Peyer's patch (tissue), 4 donors: ENCODE measurements at regions not wholly inside any gene's neighbourhood (a gene's known extent, or its start where the extent isn't known, plus 50 kb on each side); places are given as distances from the start of the nearest gene placed in this dataset.

Experiments
- CTCF ChIP-seq, 6 experiments: fragments of 450-650 bp in 4 of 6; fragments of 200-600 bp in 2 of 6; sonication (generic) in 1 of 6; IDR thresholded peaks; one replicate each; pipeline ENCODE4 v1.5.1; 2017 to 2019; ENCODE audit warnings: antibody characterized with exemption in 6 of 6, mild to moderate bottlenecking in 3 of 6, moderate library complexity in 1 of 6
- POLR2A ChIP-seq, 2 donors: fragments of 450-650 bp; IDR thresholded peaks; one replicate each; pipeline ENCODE4 v1.5.1; 2017; ENCODE audit warnings: antibody characterized with exemption in 2 of 2, mild to moderate bottlenecking in 2 of 2, moderate library complexity in 2 of 2

- no peak for TF ChIP-seq CTCF (IDR thresholded peaks at IDR 0.05)
- TF ChIP-seq POLR2A (IDR thresholded peaks at IDR 0.05) = no peak
These were observed 324.2 kb downstream of the LNPK start for GRCh38 chr2:175677880-175678279.
